ENCODE measurements at regions not wholly inside any gene's neighbourhood (a gene's known extent, or its start where the extent isn't known, plus 50 kb on each side); places are given as distances from the start of the nearest gene placed in this dataset.

DNA sequence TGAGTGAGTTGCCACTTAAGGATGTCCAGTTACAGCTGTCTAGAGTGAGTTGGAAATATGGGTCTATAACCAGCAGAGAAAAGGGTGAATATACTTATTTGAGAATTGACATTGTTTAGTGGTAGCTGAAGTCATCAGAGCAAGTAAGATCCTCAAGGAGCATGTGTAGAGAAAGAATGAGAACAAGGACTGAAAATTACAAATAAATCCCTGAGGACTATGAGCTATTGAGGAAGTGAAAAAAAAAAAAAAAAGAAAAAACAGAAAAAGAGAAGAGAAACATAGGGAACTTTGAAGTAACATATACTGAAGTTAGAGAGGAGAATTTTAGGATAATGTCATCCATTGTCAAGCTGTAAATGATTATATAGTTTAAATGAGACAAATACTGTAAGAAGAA, 134.0 kb upstream of the CCDC68 start:
- no peak for TF ChIP-seq CTCF (IDR thresholded peaks at IDR 0.05)
- no peak for TF ChIP-seq POLR2A (IDR thresholded peaks at IDR 0.05; ENCODE audit: low read depth)
- no peak for TF ChIP-seq EP300 (IDR thresholded peaks at IDR 0.05)
- no peak for TF ChIP-seq POLR2AphosphoS5 (IDR thresholded peaks at IDR 0.05)

Measured in esophagus muscularis mucosa (tissue), 4 donors.